ENCODE measurements at regions not wholly inside any gene's neighbourhood (a gene's known extent, or its start where the extent isn't known, plus 50 kb on each side); places are given as distances from the start of the nearest gene placed in this dataset.

DNA sequence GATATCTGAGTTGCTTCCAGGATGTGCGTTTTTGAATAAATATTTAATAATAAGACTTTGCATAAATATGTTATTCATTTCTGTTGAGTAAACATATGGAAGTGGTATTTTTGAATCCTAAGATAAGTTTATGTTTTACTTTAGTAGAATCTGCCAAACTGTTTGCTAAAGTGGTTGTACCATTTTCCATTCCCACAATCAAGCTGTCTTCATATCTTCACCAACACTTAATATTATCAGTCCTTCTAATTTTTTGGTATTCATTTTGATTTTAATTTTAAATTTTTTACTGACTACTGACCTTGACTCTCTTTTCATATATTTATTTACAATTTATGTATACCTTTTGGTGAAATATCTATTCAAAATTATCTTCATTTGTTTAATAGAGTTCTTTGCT lies 293.9 kb upstream of the PTCHD4 start:
- TF ChIP-seq CTCF (IDR thresholded peaks at IDR 0.05) (no peak), POLR2A (IDR thresholded peaks at IDR 0.05) (no peak), EP300 (IDR thresholded peaks at IDR 0.05) (no peak)
